ENCODE measurements at regions not wholly inside any gene's neighbourhood (a gene's known extent, or its start where the extent isn't known, plus 50 kb on each side); places are given as distances from the start of the nearest gene placed in this dataset.

GRCh38 chr3:83894223-83894622 is 1064.6 kb upstream of the CADM2 start:
- H3K27me3 ChIP-seq (ENCODE audit: control insufficient read depth, insufficient read depth, low read length): no peaks in the 10 kb centered on the region
- no peaks in the 10 kb centered on the region for H3K36me3 ChIP-seq (ENCODE audit: control insufficient read depth, insufficient read depth, low read length)
- H3K9me3 ChIP-seq (ENCODE audit: control insufficient read depth, insufficient read depth, low read length): no peaks in the 10 kb centered on the region
- Mint-ChIP-seq H3K27ac (no peak overlapping the region), H3K4me3 (no peak overlapping the region), H3K9me3 (peaks cover 16 to 23% of the 10 kb centered on the region in 2 donors), H3K27me3 (ENCODE audit: low read depth in 2 of 2) (no peaks in the 10 kb centered on the region), H3K36me3 (no peaks in the 10 kb centered on the region), H3K4me1 (no peaks in the 10 kb centered on the region)
- no peak overlapping the region for H3K27ac ChIP-seq (ENCODE audit: low read length)
- no peak overlapping the region for H3K4me3 ChIP-seq (ENCODE audit: low read length)
- intact Hi-C loops (cut with micrococcal nuclease): no loop called here
- TF ChIP-seq, protein P1, sequence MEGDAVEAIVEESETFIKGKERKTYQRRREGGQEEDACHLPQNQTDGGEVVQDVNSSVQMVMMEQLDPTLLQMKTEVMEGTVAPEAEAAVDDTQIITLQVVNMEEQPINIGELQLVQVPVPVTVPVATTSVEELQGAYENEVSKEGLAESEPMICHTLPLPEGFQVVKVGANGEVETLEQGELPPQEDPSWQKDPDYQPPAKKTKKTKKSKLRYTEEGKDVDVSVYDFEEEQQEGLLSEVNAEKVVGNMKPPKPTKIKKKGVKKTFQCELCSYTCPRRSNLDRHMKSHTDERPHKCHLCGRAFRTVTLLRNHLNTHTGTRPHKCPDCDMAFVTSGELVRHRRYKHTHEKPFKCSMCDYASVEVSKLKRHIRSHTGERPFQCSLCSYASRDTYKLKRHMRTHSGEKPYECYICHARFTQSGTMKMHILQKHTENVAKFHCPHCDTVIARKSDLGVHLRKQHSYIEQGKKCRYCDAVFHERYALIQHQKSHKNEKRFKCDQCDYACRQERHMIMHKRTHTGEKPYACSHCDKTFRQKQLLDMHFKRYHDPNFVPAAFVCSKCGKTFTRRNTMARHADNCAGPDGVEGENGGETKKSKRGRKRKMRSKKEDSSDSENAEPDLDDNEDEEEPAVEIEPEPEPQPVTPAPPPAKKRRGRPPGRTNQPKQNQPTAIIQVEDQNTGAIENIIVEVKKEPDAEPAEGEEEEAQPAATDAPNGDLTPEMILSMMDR (IDR thresholded peaks at IDR 0.05): no peak
- no peaks in the 10 kb centered on the region for H3K4me1 ChIP-seq (ENCODE audit: control insufficient read depth, insufficient read depth, low read length)
- DNase-seq (no peak), ATAC-seq (no peak)
- 66% methylated on average over 2 of the region's 2 CpGs for WGBS (ENCODE audit: insufficient coverage)

GRCh38 chr3:83895892-83896291 is 1062.9 kb upstream of the CADM2 start:
- intact Hi-C loops (cut with micrococcal nuclease): no loop called here
- no peak for DNase-seq
- Histone ChIP-seq H3K36me3 (ENCODE audit: control insufficient read depth, insufficient read depth, low read length) (no peaks in the 10 kb centered on the region), H3K4me3 (ENCODE audit: low read length) (no peak overlapping the region), H3K27ac (ENCODE audit: low read length) (no peak overlapping the region), H3K27me3 (ENCODE audit: control insufficient read depth, insufficient read depth, low read length) (no peaks in the 10 kb centered on the region), H3K9me3 (ENCODE audit: control insufficient read depth, insufficient read depth, low read length) (no peaks in the 10 kb centered on the region), H3K4me1 (ENCODE audit: control insufficient read depth, insufficient read depth, low read length) (no peaks in the 10 kb centered on the region)
- WGBS (ENCODE audit: insufficient coverage): 38% methylated on average over 1 of the region's 1 CpG
- Mint-ChIP-seq H3K36me3 (peaks cover 4% of the 10 kb centered on the region), H3K27me3 (ENCODE audit: low read depth in 2 of 2) (no peaks in the 10 kb centered on the region), H3K9me3 (peaks cover 12 to 21% of the 10 kb centered on the region in 2 donors), H3K4me3 (no peak overlapping the region), H3K27ac (no peak overlapping the region), H3K4me1 (no peaks in the 10 kb centered on the region)
- TF ChIP-seq, protein P1 (IDR thresholded peaks at IDR 0.05): no peak
- no peak for ATAC-seq

DNA sequence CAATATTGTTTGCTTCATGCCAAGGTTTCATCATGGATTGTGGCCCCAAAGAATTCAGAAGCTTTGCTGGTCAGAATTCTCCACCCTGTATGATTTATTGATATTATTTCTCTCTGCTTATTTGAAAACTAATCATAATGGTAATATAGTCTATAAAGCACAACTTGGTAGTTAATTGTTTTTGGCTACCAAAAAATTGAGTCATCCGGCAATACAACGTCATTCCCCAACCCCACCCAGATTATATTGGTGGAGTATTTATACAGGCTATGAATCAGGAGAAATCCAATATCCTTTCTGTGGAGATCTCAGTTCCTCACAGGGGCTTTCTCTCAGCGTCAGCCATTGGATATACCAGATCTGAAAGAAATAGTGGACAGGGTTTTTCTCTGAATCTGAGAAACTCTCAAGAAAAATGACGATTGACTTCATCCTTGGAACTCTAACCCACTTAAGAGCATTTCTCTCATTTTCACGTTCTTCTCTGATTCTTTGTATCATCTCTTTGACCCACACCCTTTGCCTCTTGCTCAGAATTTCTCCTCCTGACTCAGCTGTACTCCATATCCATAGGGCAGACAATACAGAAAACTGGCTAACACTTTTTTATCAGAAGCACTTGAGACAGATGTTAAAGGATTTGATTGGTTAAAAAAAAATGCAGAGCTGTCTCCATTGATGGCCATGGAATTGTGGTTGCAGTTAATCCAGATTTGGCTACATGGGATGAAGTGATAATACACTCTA is 1055.8 kb upstream of the CADM2 start:
- intact Hi-C loops (cut with micrococcal nuclease): no loop called here
- WGBS (ENCODE audit: insufficient coverage): 69% methylated on average over 3 of the region's 5 CpGs
- peaks cover 12 to 23% of the 10 kb centered on the region in 2 donors for H3K9me3 Mint-ChIP-seq

More for the DNA sequence above, 1055.8 kb upstream of the CADM2 start:
- H3K4me1 ChIP-seq (ENCODE audit: control insufficient read depth, insufficient read depth, low read length): no peaks in the 10 kb centered on the region
- H3K36me3 Mint-ChIP-seq: peaks cover 4% of the 10 kb centered on the region
- H3K9me3 ChIP-seq (ENCODE audit: control insufficient read depth, insufficient read depth, low read length): no peaks in the 10 kb centered on the region
- no peaks in the 10 kb centered on the region for H3K36me3 ChIP-seq (ENCODE audit: control insufficient read depth, insufficient read depth, low read length)
- ATAC-seq: no peak
- no peak overlapping the region for H3K27ac Mint-ChIP-seq
- H3K4me1 Mint-ChIP-seq: no peaks in the 10 kb centered on the region
- no peak overlapping the region for H3K4me3 ChIP-seq (ENCODE audit: low read length)
- TF ChIP-seq, protein P1 (IDR thresholded peaks at IDR 0.05): no peak
- H3K4me3 Mint-ChIP-seq: no peak overlapping the region
- no peaks in the 10 kb centered on the region for H3K27me3 ChIP-seq (ENCODE audit: control insufficient read depth, insufficient read depth, low read length)
- no peak for DNase-seq
- no peaks in the 10 kb centered on the region for H3K27me3 Mint-ChIP-seq (ENCODE audit: low read depth in 2 of 2)
- no peak overlapping the region for H3K27ac ChIP-seq (ENCODE audit: low read length)

All from natural killer cell (primary cell).